ENCODE measurements at regions not wholly inside any gene's neighbourhood (a gene's known extent, or its start where the extent isn't known, plus 50 kb on each side); places are given as distances from the start of the nearest gene placed in this dataset.

- H3K4me2 ChIP-seq, result no peak overlapping the region
- 89% methylated on average over 6 of the region's 6 CpGs for WGBS (ENCODE audit: low lambda C conversion rate, missing lambda C conversion rate)
- no peaks in the 10 kb centered on the region for H3K27me3 ChIP-seq
- H4K20me1 ChIP-seq (ENCODE audit: insufficient read depth, poor library complexity, severe bottlenecking), result no peaks in the 10 kb centered on the region
- no peaks in the 10 kb centered on the region for H3K4me1 ChIP-seq (ENCODE audit: insufficient read depth)
- H3K79me2 ChIP-seq, result no peaks in the 10 kb centered on the region
- DNase-seq (ENCODE audit: low spot score), result no peak
- H3K27ac ChIP-seq, result no peak overlapping the region
- H2AFZ ChIP-seq, result no peak overlapping the region
- no peaks in the 10 kb centered on the region for H3K9me3 ChIP-seq (ENCODE audit: low read depth)
- TF ChIP-seq EZH2 (IDR thresholded peaks at IDR 0.05; ENCODE audit: borderline replicate concordance), result no peak
- TF ChIP-seq EZH2phosphoT487 (IDR thresholded peaks at IDR 0.05; ENCODE audit: low read depth, severe bottlenecking, unreplicated experiment), result no peak
- TF ChIP-seq, protein P1, sequence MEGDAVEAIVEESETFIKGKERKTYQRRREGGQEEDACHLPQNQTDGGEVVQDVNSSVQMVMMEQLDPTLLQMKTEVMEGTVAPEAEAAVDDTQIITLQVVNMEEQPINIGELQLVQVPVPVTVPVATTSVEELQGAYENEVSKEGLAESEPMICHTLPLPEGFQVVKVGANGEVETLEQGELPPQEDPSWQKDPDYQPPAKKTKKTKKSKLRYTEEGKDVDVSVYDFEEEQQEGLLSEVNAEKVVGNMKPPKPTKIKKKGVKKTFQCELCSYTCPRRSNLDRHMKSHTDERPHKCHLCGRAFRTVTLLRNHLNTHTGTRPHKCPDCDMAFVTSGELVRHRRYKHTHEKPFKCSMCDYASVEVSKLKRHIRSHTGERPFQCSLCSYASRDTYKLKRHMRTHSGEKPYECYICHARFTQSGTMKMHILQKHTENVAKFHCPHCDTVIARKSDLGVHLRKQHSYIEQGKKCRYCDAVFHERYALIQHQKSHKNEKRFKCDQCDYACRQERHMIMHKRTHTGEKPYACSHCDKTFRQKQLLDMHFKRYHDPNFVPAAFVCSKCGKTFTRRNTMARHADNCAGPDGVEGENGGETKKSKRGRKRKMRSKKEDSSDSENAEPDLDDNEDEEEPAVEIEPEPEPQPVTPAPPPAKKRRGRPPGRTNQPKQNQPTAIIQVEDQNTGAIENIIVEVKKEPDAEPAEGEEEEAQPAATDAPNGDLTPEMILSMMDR (IDR thresholded peaks at IDR 0.05; ENCODE audit: poor library complexity), result no peak
- H3K9me2 ChIP-seq (replicated peaks; ENCODE audit: insufficient read depth), result no peaks in the 10 kb centered on the region
- H3K4me3 ChIP-seq, result no peak overlapping the region
- no peaks in the 10 kb centered on the region for H3K36me3 ChIP-seq (replicated peaks; ENCODE audit: insufficient read depth, low read depth)
Measured at GRCh38 chr2:5974477-5974876, 282.3 kb downstream of the SOX11 start.

DNA sequence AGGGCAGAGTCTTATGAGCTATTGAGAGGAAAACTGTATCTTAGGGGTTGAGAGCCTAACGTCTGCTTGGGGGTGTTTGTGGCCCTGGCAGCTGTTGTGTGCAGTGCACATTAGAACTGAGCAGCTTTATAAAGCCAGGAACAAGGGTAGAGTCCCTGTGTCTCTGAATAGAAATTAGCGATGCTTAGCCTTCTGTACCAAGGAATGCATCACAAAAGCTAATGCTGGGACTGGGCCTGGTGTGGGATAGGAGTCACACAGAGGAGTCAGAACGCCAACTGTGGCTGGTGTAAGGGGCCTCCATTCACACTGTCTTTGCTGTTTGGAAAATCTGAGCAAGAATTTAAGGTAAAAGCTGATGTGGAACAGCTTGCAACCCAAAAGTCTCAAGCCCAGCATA, 283.2 kb downstream of the SOX11 start:
- Histone ChIP-seq H3K4me2 (no peak overlapping the region), H3K27ac (no peak overlapping the region), H3K9me2 (replicated peaks; ENCODE audit: insufficient read depth) (no peaks in the 10 kb centered on the region), H2AFZ (no peak overlapping the region), H3K36me3 (replicated peaks; ENCODE audit: insufficient read depth, low read depth) (no peaks in the 10 kb centered on the region), H3K79me2 (no peaks in the 10 kb centered on the region), H3K9me3 (ENCODE audit: low read depth) (no peaks in the 10 kb centered on the region), H3K4me1 (ENCODE audit: insufficient read depth) (no peaks in the 10 kb centered on the region), H3K27me3 (no peaks in the 10 kb centered on the region), H4K20me1 (ENCODE audit: insufficient read depth, poor library complexity, severe bottlenecking) (no peaks in the 10 kb centered on the region), H3K4me3 (no peak overlapping the region)
- no peak for TF ChIP-seq EZH2phosphoT487 (IDR thresholded peaks at IDR 0.05; ENCODE audit: low read depth, severe bottlenecking, unreplicated experiment)
- TF ChIP-seq EZH2 (IDR thresholded peaks at IDR 0.05; ENCODE audit: borderline replicate concordance), result no peak
- DNase-seq (ENCODE audit: low spot score), result no peak
- WGBS (ENCODE audit: low lambda C conversion rate, missing lambda C conversion rate), result 76% methylated on average over 3 of the region's 3 CpGs

DNA sequence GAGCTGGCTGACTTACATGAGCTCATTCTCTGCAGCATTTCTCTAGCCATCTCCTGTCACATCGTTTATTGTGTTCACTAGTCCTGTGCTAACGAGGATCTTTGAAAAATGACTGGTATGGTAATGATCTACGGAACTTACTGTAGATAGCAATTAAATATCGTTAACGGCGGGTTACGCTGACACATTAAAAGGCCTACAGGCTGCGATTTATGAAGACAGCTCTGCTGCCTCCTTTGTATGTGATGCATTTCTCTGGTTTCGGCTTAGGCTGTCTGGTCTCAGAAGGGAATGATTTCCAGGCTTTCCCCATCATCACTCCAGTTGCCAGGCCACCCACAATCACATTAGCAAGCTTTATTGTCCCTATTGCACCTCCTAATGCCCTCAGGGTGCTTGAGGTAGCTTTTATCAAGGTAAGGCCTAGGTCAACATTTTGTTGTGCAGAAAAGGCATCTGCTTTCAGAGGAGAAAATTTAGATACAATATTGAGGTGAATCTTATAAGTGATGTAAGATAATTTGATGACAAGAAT, 284.4 kb downstream of the SOX11 start:
- DNase-seq (ENCODE audit: low spot score), result no peak
- Histone ChIP-seq H3K27me3 (no peaks in the 10 kb centered on the region), H2AFZ (no peak overlapping the region), H3K4me2 (no peak overlapping the region), H3K27ac (no peak overlapping the region), H3K36me3 (replicated peaks; ENCODE audit: insufficient read depth, low read depth) (no peaks in the 10 kb centered on the region), H3K9me2 (replicated peaks; ENCODE audit: insufficient read depth) (no peaks in the 10 kb centered on the region), H3K79me2 (no peaks in the 10 kb centered on the region), H3K4me3 (no peak overlapping the region), H3K4me1 (ENCODE audit: insufficient read depth) (peaks cover under 1% of the 10 kb centered on the region), H3K9me3 (ENCODE audit: low read depth) (no peaks in the 10 kb centered on the region), H4K20me1 (ENCODE audit: insufficient read depth, poor library complexity, severe bottlenecking) (no peaks in the 10 kb centered on the region)
- TF ChIP-seq EZH2phosphoT487 (IDR thresholded peaks at IDR 0.05; ENCODE audit: low read depth, severe bottlenecking, unreplicated experiment), result no peak
- 67% methylated on average over 9 of the region's 9 CpGs for WGBS (ENCODE audit: low lambda C conversion rate, missing lambda C conversion rate)

DNA sequence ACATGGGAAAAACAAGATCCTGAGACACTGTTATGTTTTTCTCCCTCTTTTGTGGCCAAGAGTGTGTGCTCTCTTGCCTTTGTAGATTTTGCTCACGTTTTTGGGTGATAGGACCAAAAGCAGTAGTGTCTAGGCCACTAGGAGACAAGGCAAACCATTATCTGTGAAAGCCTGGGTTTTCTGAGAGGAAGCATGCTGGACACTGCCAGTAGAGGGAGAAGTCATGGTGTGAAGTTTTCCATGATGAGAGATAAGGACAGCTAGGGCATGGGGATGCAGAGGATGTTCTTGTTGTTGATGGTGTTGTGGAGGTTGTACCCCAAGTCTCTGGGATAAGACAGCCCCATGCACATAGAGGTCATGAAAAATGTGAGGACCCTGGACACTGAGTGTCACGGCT, 285.3 kb downstream of the SOX11 start:
- Histone ChIP-seq H3K4me1 (ENCODE audit: insufficient read depth) (peaks cover 6% of the 10 kb centered on the region), H3K27me3 (peaks cover 4% of the 10 kb centered on the region), H4K20me1 (ENCODE audit: insufficient read depth, poor library complexity, severe bottlenecking) (no peaks in the 10 kb centered on the region), H2AFZ (no peak overlapping the region), H3K4me2 (no peak overlapping the region), H3K27ac (no peak overlapping the region), H3K79me2 (no peaks in the 10 kb centered on the region), H3K4me3 (no peak overlapping the region), H3K9me3 (ENCODE audit: low read depth) (no peaks in the 10 kb centered on the region), H3K9me2 (replicated peaks; ENCODE audit: insufficient read depth) (no peaks in the 10 kb centered on the region), H3K36me3 (replicated peaks; ENCODE audit: insufficient read depth, low read depth) (no peaks in the 10 kb centered on the region)
- 88% methylated on average over 2 of the region's 2 CpGs for WGBS (ENCODE audit: low lambda C conversion rate, missing lambda C conversion rate)
- no peak for DNase-seq (ENCODE audit: low spot score)
- no peak for TF ChIP-seq EZH2 (IDR thresholded peaks at IDR 0.05; ENCODE audit: borderline replicate concordance)
- TF ChIP-seq, protein P1 (IDR thresholded peaks at IDR 0.05; ENCODE audit: poor library complexity), result peak; percentile 4

All from hepatocyte (in vitro differentiated cells).